ENCODE measurements at regions not wholly inside any gene's neighbourhood (a gene's known extent, or its start where the extent isn't known, plus 50 kb on each side); places are given as distances from the start of the nearest gene placed in this dataset.

DNA sequence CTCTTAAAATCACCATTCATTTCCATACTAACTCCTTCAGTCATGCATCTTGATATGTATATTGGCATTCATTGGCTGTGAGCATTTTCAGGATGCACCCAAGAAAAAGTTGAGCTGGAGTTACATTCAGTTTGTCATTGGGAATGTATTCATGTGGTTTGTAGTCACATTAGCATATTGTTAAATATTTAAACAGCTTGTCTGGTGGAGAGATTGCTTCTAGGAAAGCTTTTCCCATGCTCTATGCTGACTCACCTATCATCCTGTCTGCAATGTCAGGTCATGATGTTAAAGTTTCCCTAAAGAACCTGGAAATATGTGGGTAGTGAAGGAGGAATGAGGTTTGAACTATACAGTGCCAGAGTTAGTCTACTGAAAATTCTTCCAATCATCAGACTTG lies 583.6 kb downstream of the GALC start:
- Histone ChIP-seq H3K36me3 (replicated peaks in 1 of 2; ENCODE audit: insufficient read depth in 1 of 2, low read depth in 2 of 2) (no peaks in the 10 kb centered on the region), H3K4me3 (no peak overlapping the region), H3K4me1 (no peaks in the 10 kb centered on the region), H3K9me3 (no peaks in the 10 kb centered on the region), H3K27ac (no peak overlapping the region), H3K27me3 (no peaks in the 10 kb centered on the region)
- intact Hi-C loops (cut with DNase I) = no loop called here
- DNase-seq (no peak), ATAC-seq (no peak)
- TF ChIP-seq, protein P1, sequence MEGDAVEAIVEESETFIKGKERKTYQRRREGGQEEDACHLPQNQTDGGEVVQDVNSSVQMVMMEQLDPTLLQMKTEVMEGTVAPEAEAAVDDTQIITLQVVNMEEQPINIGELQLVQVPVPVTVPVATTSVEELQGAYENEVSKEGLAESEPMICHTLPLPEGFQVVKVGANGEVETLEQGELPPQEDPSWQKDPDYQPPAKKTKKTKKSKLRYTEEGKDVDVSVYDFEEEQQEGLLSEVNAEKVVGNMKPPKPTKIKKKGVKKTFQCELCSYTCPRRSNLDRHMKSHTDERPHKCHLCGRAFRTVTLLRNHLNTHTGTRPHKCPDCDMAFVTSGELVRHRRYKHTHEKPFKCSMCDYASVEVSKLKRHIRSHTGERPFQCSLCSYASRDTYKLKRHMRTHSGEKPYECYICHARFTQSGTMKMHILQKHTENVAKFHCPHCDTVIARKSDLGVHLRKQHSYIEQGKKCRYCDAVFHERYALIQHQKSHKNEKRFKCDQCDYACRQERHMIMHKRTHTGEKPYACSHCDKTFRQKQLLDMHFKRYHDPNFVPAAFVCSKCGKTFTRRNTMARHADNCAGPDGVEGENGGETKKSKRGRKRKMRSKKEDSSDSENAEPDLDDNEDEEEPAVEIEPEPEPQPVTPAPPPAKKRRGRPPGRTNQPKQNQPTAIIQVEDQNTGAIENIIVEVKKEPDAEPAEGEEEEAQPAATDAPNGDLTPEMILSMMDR (IDR thresholded peaks at IDR 0.05) = no peak
- no peak for TF ChIP-seq POLR2A (IDR thresholded peaks at IDR 0.05)

DNA sequence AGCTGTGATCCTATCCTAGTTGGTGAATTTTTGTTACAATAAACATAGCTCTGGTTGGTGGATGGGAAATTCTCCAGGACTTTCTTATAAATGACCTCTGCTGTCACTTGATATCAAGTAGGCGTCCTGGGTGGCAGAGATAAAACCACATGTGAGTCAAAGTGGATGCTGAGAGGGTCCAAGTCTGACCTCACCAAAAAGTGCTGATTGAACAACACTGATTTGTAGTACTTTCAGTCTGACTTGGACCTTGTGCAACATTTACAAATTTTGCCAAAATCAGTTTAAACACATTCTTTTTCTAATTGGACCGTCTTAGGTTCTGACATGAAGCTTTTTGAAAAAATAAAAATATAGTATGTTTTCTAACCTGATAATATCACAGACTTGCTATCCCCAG lies 585.6 kb downstream of the GALC start:
- no peaks in the 10 kb centered on the region for H3K27me3 ChIP-seq
- 63 to 64% methylated on average over 2 of the region's 2 CpGs for WGBS, 2 donors
- no peaks in the 10 kb centered on the region for H3K36me3 ChIP-seq (replicated peaks in 1 of 2; ENCODE audit: insufficient read depth in 1 of 2, low read depth in 2 of 2)
- intact Hi-C loops (cut with DNase I) = no loop called here
- no peaks in the 10 kb centered on the region for H3K4me1 ChIP-seq
- H3K9me3 ChIP-seq = no peaks in the 10 kb centered on the region
- TF ChIP-seq, protein P1 (IDR thresholded peaks at IDR 0.05) = no peak
- TF ChIP-seq POLR2A (IDR thresholded peaks at IDR 0.05) = no peak
- ATAC-seq = no peak
- H3K27ac ChIP-seq = no peak overlapping the region
- DNase-seq = no peak
- H3K4me3 ChIP-seq = no peak overlapping the region

DNA sequence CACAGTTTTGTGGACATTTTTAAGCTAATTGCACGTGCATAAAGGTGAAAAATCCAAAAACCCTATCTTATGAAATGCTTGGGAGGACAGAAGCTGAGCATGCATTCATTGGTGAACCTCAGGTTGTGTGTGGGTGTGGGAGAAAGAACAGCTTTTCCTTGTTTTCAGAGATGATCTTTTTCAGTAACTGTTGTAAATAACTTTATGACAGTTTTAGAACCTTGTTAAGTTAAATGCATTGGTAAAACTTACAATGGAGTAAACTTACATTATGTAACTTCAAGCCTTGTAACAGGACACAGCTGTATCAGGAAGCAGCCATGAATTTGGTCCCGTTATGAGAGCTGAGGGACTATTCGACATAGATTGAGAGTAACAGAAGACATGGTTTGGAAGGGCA lies 587.4 kb downstream of the GALC start:
- H3K27ac ChIP-seq = no peak overlapping the region
- DNase-seq (no peak), ATAC-seq (no peak)
- no peaks in the 10 kb centered on the region for H3K9me3 ChIP-seq
- H3K36me3 ChIP-seq (replicated peaks in 1 of 2; ENCODE audit: insufficient read depth in 1 of 2, low read depth in 2 of 2) = no peaks in the 10 kb centered on the region
- H3K4me3 ChIP-seq = no peak overlapping the region
- no peaks in the 10 kb centered on the region for H3K4me1 ChIP-seq
- WGBS, 2 donors = 37 to 38% methylated on average over 3 of the region's 3 CpGs
- TF ChIP-seq, protein P1 (IDR thresholded peaks at IDR 0.05) = no peak
- TF ChIP-seq POLR2A (IDR thresholded peaks at IDR 0.05) = no peak
- intact Hi-C loops (cut with DNase I) = no loop called here
- no peaks in the 10 kb centered on the region for H3K27me3 ChIP-seq

DNA sequence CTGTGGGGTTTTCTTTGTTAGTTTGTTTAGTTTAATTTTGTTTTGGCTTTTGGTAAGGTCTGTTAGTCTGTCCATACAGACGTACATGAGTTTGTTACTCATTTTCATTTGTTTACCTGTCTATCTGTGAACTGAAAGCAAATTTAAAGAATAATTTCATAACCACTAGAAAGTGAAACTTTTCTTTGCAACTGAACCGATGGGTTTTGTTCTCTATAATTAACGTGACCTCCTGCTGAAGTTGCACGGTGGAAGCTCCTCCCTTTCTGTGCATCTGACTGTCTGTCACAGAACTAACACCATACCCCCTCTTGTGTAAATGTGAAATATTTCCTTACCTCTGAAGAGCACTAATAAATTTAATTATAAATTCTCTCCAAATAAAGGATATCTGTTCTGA lies 595.5 kb downstream of the GALC start:
- H3K27me3 ChIP-seq = no peaks in the 10 kb centered on the region

DNA sequence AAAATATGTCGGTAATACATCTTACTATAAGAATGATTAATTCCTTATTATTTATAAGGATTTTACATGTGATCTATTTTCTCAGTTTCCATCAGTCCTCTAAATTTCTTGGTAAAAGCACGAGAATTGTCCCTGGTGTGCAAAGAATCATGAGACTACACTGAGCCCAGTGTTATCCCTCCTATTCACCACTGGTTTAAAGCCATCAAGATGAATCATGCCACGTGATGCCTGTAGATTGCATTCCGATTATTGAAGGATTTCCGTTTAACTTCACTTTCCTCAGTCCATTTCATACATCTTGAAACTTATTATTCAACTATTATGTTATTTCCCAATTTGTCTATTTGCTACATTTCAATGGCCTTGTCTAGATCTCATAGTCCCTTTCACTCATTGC lies 601.9 kb downstream of the GALC start:
- TF ChIP-seq, protein P1 (IDR thresholded peaks at IDR 0.05) = no peak
- TF ChIP-seq POLR2A (IDR thresholded peaks at IDR 0.05) = no peak

More for the DNA sequence above, 595.5 kb downstream of the GALC start:
- H3K4me1 ChIP-seq = no peaks in the 10 kb centered on the region
- H3K9me3 ChIP-seq = no peaks in the 10 kb centered on the region
- no peak for DNase-seq
- no peak overlapping the region for H3K4me3 ChIP-seq
- WGBS, 2 donors = 57 to 65% methylated on average over 4 of the region's 4 CpGs
- TF ChIP-seq POLR2A (IDR thresholded peaks at IDR 0.05) = no peak
- TF ChIP-seq, protein P1 (IDR thresholded peaks at IDR 0.05) = no peak
- ATAC-seq = no peak
- no peaks in the 10 kb centered on the region for H3K36me3 ChIP-seq (replicated peaks in 1 of 2; ENCODE audit: insufficient read depth in 1 of 2, low read depth in 2 of 2)
- no peak overlapping the region for H3K27ac ChIP-seq
- intact Hi-C loops (cut with DNase I) = no loop called here

More for the DNA sequence above, 601.9 kb downstream of the GALC start:
- 90 to 91% methylated on average over 5 of the region's 5 CpGs for WGBS, 2 donors
- Histone ChIP-seq H3K9me3 (no peaks in the 10 kb centered on the region), H3K27me3 (no peaks in the 10 kb centered on the region), H3K4me3 (no peak overlapping the region), H3K36me3 (replicated peaks in 1 of 2; ENCODE audit: insufficient read depth in 1 of 2, low read depth in 2 of 2) (no peaks in the 10 kb centered on the region), H3K27ac (no peak overlapping the region), H3K4me1 (no peaks in the 10 kb centered on the region)
- DNase-seq = no peak
- intact Hi-C loops (cut with DNase I) = no loop called here
- ATAC-seq = no peak

Measured in body of pancreas (tissue), 4 donors.